ENCODE measurements at regions not wholly inside any gene's neighbourhood (a gene's known extent, or its start where the extent isn't known, plus 50 kb on each side); places are given as distances from the start of the nearest gene placed in this dataset.

GRCh38 chr12:111069886-111070285 lies 149.5 kb upstream of the MYL2 start:
- TF ChIP-seq CTCF (IDR thresholded peaks at IDR 0.05; ENCODE audit: insufficient read depth, low read length) (no peak), POLR2AphosphoS5 (IDR thresholded peaks at IDR 0.05; ENCODE audit: low read depth) (no peak)

All from HL-60 (cell line).